NOMO-1 treated with DMSO at 0.1 percent for 48 hours (cell line): ENCODE measurements at regions not wholly inside any gene's neighbourhood (a gene's known extent, or its start where the extent isn't known, plus 50 kb on each side); places are given as distances from the start of the nearest gene placed in this dataset.
"Not testable (repeated sequence)": the region's sequence is repeated elsewhere in the genome, so short reads cannot be mapped to it uniquely, and the experiment has no call there.

Experiments used
- DNase-seq: peaks from one replicate; lab custom pipeline; 2025; ENCODE audit not compliant: unreplicated experiment; lab: John Stamatoyannopoulos, UW

DNA sequence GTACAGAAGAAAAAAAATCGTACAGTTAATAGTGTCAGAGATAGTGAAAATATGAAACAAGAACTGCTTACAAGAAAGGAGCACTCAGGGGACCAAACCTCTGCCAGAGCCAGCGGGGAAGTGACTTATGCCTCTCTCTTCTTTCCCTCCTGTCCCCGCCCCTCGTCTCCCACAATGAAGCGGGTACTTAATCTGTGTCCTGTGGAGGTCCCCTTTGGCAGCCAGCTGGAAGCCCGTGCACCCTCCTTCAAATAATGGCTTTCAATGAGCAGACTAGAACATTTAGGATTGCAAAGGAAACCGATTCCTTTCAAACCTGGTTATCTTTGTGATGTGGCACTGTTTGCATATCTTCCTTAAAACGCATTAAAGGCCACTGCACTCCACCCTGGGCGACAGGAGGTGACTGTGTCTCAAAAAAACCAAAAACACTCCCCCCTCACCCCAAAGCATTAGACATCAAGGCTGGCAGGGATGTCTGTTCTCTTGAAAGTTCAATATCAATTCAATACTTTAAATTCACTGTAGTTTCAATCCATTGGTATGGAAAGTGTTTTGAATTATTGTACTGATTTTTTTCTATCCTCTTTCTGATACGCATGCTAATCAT lies 51.7 kb downstream of the PPIAL4C start:
- not testable (repeated sequence) for DNase-seq

DNA sequence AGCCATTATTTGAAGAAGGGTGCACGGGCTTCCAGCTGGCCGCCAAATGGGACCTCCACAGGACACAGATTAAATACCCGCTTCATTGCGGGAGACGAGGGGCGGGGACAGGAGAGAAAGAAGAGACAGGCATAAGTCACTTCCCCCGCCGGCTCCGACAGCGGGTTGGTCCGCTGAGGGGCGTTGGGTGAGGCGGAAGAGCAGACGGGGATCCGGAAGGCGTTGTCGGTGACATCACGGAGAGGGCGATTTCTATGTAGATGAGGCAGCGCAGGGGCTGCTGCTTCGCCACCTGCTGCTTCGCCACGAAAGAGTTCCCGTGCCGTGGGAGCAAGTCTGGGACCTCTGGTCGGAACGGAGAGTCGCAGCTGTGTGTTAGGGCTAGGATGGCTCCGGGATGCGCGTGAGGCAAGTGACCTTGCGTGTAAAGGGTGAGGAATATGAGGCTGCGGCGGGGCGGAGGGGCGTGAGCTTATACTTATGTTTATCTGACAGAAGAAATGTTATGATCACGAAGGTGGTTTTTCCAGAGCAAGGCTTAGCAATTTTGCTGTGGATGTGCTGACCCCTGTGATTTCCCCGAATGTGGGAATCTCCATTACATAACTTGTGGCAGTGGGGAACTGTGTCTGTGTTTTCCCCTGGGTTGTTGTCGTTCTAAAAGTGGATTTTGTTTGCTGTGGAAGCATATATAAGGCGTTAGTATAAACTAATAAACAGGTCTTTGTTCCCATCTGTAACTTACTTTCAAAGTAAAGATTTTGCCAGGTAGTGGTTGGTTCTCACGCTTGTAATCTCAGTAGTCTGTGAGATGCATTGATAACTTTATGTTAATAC lies 52.9 kb downstream of the PPIAL4C start:
- peak; percentile 88 for DNase-seq

DNA sequence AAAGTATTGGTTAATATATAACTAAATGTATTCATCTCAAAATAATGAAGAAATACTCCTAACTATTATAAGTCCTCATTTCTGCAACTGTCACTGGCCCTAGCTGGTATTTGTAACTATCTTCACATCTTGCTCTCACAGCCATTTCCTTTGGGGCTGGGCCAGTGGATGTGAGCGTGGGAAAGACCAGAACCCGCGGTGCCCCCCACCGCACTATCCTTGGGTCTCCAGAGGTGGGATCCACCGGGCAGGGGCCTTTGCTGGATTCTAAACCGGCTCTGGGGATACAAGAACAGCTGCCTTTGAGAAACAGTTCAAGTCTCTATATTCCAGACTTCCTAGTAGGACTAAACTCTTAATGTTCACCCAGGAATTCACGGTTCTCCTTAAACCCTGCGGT lies 54.8 kb downstream of the PPIAL4C start:
- DNase-seq = not testable (repeated sequence)

DNA sequence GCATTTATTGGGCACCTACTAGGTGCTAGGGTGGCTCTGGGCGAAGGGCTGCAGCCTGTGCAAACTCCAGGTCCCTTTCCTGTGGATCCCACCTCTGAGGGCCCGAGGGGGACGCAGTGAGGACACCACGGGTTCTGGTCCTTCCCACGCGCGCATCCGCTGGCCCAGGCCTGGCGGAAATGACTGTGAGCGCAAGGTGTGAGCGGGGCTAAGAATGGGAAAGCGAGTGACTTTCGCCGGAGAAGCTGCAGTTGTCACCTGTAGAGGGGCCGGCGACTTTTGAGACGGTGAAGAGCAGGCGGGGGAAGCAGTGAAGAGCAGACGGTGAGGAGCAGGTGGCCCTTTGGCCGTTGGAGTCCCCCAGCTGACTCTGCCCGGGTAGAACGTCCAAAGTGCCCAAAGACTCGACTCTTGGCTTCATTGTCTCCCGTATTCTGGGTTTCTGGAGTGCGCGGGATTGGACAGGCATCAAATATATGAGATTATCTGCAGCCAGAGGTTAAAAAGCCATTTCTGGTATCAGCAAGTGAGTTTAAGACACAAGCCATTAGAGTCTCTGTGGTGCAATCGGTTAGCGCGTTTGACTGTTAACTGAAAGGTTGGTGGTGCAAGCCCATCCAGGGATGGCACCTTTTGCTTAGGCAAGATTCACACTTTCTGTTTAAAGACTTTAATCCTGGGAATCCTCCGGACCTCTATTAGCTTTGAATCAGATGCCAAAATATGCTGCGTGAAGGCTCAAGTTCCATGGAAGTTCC lies 55.4 kb downstream of the PPIAL4C start:
- not testable (repeated sequence) for DNase-seq

DNA sequence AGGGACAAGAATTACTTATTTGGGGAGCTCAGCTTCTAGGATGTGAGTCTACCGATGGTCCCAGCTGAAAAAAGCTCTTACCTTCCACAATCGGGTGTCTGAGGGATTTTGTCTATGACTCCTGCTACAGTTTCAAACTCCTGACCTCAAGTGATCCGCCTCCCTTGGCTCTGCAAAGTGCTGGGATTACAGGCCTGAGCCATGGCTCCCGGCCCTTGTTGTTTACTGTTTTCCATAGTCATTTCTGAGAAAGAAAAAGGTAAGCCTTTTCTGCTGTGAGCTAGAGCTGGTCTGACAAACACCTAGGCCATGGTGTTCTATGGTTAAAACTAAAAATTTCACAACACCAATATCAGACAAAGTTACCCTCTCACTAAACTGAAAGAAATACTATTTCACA lies 57.5 kb downstream of the PPIAL4C start:
- not testable (repeated sequence) for DNase-seq

DNA sequence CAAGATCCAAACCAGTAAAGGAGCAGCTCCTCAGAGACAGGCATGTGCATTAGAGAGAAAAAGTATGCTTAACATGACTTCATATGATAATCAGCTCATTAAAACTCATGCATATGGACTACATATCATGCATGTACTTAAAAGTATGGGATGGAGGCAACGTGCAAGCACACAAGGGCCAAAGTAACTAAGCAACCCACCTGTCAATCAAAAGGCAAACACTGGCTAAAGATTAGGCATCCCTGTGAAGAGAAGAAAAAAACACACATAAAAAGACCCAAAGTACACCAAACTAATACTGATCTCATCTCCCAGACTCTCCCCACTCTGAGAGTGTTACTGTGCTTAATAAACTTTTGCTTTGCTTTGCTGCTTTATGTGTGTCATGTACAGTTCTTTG lies 61.2 kb downstream of the PPIAL4C start:
- DNase-seq = not testable (repeated sequence)

DNA sequence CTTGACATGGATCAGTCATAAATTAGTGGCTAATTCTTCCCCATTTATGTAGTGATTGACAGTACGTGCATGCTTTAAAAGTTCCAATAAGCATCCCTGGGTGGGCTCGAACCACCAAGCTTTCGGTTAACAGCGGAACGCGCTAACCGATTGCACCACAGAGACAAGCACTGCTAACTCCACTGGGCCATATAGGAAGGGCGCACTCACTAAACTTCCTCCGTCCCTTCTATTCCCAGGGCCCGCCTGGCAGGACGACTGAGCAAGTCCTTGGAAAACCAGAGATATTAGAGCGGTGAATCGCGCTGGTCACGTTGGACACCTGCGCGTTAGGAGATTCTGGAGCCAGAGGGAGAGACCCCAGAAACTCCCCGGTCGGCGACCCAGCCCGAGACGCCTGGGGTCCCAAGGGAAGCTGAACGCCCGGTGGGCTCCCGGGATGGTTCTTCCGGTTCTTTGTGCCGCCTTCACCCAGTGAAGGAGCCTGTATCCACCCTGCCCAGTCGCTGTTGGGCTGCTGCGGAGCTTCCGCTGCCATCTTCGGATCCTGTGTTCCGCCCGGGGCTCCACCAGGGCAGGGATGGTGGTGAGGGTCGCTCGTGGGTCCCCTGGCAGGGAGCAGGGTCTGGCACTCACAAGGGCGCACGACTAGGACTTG lies 62.8 kb downstream of the PPIAL4C start:
- not testable (repeated sequence) for DNase-seq

DNA sequence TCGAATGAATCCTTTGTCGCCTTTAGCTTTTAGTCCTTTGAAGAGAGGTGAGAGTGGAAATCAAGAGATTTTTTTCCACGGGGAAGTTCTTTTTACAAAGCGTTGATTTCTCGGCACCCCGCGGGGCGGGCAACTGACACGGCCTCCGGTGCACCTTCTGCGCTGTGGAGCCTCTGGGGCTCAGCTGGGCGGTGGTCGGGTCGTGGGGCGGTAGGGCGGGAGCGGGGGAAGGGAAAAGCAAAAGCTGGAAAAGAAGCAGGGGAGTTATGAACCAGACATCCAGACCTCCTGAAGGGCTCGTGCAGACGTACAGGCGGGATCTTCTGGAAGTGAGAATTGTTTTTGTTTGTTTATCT lies 63.3 kb downstream of the PPIAL4C start:
- DNase-seq = not testable (repeated sequence)

DNA sequence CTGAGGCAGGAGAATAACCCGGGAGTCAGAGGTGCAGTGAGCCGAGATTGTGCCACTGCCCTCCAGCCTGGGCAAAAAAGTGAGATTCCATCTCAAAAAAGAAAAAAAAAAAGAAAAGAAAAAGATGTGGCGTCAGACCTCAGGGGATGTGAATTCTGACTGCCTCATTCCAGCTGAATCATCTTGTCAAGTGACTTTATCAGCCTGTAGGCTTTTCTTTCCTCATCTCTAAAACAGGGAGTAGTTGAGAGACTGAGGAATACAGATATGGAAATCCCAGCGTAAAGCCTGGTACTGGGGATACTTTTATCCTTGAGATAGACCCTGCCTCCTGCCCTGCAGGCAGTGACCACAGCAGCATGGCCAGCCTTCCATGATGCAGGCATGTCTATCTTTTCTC lies 74.1 kb downstream of the PPIAL4C start:
- DNase-seq = not testable (repeated sequence)

DNA sequence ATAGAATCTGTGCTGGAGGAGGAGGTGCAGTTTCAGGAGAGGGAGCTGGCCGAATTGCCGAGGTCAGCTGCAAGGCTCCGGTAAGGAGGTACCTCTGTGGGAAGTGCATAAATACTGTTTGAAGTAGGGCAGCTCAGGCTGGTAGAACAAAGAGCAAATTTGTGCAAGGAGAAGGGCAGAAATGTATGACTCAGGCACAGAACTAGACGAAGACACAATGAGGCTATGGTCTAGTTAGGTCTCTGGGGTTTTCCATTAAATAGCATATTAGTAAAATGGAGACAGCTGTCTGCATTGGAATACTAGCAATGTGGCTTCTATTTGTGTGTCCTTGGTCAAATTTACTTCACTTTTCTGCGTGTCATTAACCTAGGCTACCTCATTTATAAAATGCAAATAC lies 74.5 kb downstream of the PPIAL4C start:
- DNase-seq = not testable (repeated sequence)

DNA sequence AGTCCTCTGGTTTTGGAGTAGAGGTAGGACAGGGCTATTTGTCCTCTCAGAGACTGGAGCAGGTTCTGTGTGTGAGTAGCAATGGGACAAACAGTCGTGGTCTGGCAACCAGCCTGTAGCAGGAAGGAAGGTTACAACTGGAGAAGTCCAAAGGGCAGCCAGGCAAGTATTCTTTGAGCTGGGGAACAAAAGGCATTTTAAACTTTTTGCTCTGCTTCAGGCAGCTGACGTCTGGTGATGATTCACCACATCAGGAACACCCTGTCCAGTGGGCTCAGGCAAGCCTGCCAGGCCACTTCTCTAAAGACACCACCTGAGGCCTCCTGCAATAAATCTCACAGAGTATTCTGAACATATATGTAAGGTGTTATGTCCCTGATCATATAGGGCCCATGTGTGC lies 81.0 kb downstream of the PPIAL4C start:
- DNase-seq = not testable (repeated sequence)

DNA sequence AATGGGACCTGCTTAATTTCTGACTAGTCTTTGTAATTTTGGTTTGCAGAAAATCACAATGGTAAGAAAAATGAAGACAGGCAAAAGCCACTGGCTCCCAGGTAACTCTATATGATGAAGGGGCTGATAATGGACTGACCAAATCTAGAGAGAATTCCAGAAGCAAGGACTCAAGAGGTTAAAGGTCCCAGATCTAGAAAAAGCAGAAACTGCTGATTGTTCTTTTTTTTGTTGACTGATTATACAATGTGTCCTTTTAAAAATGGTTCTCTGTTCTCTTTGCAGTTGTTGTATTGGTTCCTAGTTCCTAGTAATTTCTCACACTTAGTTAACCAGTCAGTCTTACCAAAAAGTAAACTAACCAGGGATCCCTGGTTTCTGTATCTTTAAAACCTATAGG lies 81.4 kb downstream of the PPIAL4C start:
- DNase-seq = not testable (repeated sequence)

DNA sequence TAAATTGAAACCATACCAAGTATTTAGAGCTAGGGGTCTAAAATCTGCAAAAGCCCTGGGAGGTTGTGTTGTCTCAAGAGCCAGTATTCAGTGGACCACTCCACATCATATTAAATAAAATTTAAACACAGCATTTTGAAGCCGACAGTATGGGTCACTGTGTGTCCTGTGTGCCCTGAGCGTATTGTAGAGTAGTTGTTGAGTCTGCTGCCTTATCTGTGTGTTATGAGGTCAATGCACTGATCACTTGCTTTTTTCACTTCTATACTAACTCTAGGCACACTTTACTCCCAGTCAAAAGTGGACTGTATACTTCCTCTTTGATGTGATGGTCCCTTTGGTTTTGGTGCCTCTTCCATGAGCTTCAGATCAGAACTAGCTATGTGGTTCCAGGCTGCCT lies 81.9 kb downstream of the PPIAL4C start:
- DNase-seq = not testable (repeated sequence)

DNA sequence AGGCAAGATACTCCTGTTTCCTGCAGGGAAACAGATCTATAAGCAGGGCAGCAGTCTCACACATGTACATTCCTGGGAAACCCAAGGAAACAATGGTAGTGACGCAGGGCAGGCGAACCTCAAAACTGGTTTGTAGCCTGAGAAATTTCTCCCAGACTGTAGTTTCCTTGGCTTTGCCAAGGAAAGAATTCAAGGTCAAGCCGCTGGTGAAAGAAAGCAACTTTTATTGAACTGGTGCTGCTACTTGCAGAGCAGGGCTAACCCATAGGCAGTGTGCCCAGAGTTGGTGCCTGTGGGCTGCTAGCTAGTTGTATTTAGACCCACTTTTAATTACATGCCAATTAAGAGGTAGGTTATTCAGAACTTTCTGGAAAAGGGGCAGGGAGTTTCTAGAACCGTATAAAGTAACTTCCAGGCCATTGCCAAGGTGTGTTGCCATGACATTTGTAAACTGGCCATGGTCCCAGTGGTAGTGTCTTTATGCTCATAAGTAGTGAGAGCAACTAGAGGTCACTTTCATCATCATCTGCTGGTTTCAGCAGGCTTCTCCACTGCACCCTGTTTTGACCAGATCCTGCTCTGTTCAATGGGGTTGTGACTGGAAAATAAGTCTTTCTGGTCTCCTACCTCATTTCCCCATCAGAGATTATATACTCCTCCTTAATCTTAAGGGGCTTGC lies 89.7 kb downstream of the PPIAL4C start:
- DNase-seq = not testable (repeated sequence)

DNA sequence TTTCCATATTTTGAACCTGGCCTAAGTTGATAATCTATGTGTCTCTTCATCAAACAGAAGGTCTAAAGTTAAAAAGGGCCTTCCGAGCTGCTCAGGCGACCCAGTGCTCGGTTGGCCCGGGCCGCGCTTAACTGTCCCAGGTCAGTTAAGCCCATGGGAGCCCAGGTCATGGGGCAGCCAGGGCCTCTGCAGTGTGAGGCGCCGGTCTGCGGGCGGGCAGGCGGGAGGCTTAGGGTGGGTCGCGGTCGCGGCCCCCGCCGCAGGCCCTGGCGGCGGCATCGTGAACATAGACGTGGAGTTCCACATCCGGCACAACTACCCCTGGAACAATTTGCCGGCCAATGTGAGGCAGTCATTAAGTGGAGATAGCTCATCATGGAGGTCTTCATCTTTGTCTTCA lies 91.3 kb downstream of the PPIAL4C start:
- DNase-seq = not testable (repeated sequence)

DNA sequence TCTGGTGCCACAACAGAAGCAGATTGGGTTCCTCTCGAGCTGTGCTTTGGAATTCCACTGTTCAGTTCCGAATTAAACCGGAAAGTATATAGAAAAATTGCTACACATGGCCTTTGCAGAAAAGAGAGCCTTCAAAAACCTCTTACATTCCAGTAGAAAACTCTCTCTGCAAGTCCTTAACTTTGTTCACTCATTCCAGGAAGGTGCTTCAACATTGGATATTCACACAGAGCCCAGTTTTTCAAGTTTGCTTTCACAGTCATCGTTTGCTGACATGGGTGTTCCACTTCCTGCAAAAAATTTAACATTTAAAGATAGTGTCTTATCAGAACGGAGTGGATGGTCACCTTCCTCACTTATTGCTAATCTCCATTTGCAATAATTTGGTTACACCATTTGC lies 93.7 kb downstream of the PPIAL4C start:
- not testable (repeated sequence) for DNase-seq

DNA sequence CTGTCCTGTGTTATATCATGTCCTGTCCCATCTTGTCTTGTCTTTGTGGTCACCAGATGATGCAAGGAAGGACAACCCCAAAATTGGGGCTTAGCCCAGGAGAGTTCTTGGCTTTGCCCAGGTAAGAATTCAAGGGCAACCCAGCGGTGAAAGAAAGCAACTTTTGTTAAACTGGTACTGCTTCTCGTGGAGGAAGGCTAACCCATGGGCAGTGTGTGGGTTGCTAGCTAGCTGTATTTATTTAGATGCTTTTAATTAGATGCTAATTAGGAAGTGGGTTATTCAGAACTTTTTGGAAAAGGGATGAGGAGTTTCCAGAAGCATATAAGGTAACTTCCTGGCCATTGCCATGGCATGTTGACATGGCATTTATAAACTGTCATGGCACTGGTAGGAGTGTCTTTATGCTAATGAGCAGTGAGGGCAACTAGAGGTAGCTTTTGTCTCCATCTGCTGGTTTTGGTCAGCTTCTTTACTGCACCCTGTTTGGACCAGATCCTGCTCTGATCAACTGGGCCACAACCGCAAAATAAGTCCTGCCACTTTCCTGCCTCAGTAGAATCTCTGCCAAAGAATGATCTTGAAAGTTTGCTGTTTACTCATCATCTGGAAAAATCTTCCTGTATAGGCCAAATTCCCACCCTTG lies 95.8 kb upstream of the FCGR1A start:
- DNase-seq = not testable (repeated sequence)

DNA sequence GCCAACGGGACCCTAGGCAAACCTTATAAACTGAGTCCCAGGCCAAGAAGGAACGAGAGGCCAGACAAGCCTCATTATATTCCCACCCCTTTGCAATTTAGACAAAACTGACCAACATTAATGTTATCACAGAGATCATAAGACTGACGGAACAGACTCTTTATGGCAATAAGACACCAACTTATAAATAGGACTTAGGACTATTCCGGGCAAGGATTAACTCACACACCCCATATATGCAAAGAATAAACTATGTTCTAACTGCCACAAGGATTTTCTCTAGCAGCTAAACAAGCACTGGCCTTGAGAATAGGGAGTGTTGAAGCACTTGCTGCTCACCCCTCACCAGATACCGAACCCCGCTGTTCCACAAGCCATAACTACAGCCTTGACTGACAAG lies 91.1 kb upstream of the FCGR1A start:
- DNase-seq = not testable (repeated sequence)

DNA sequence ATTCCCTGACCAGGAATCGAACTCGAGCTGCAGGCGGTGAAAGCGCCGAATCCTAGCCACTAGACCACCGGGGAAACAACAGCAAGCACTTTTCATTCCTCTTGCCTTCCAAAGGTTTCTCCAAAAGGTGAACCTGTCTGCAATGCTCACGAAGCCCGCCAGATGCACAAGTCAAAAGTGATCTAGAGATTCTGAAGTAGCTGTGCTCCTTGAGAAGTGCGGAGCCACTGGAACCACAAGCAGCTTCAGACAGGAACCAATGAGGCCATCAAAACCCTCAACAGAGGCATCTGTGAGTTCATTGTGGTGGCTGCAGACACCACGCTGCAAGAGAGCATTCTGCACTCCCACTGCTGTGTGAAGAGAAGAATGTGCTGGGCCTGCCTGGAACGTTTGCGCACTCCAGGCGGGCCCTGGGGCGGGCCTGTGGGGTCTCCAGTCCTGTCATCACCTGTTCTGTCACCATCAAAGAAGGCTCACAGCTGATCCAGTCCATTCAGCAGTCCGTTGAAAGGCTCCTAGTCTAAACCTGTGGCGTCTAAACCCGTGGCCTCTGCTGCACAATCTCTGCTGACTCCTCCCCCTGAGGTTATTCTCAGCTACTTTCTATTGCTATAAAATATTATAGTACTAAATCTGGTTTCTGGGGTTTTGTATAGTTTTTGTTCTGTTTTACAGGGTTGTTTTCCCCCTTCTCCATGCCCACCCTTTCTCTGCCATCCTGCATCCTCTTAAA lies 89.5 kb upstream of the FCGR1A start:
- not testable (repeated sequence) for DNase-seq
